H9 (cell line): ENCODE measurements at regions not wholly inside any gene's neighbourhood (a gene's known extent, or its start where the extent isn't known, plus 50 kb on each side); places are given as distances from the start of the nearest gene placed in this dataset.

ENCODE experiments used
- DNase-seq: peaks from one replicate; pipeline ENCODE4 v3.0.0-alpha.2; 2017
- H2AFZ ChIP-seq: one replicate; pipeline ENCODE4 v1.6.1; 2013; ENCODE audit warnings: mild to moderate bottlenecking, low read length, control low read depth, moderate library complexity
- H2AK5ac ChIP-seq: 2 replicates; pipeline ENCODE4 v1.6.1; 2013; ENCODE audit warnings: low read length, control low read depth, mixed read lengths; ENCODE audit not compliant: insufficient read length
- H2BK120ac ChIP-seq: one replicate; pipeline ENCODE4 v1.6.1; 2013; ENCODE audit warnings: low read depth, mild to moderate bottlenecking, low read length, control low read depth, inconsistent platforms; ENCODE audit not compliant: poor library complexity, severe bottlenecking
- H2BK12ac ChIP-seq: 2 replicates; pipeline ENCODE4 v1.6.1; 2013; ENCODE audit warnings: low read length, control low read depth, mixed read lengths, low read depth; ENCODE audit not compliant: insufficient read length
- H2BK15ac ChIP-seq: 2 replicates; pipeline ENCODE4 v1.6.1; 2013; ENCODE audit warnings: low read depth, low read length, control low read depth
- H2BK20ac ChIP-seq: one replicate; pipeline ENCODE4 v1.6.1; 2013; ENCODE audit warnings: low read depth, mild to moderate bottlenecking, low read length, control low read depth, inconsistent platforms; ENCODE audit not compliant: poor library complexity, severe bottlenecking
- H2BK5ac ChIP-seq: 2 replicates; pipeline ENCODE4 v1.6.1; 2013; ENCODE audit warnings: low read length, control low read depth, mixed read lengths; ENCODE audit not compliant: insufficient read length
- H3K14ac ChIP-seq: 2 replicates; pipeline ENCODE4 v1.6.1; 2013; ENCODE audit warnings: low read length, control low read depth; ENCODE audit not compliant: insufficient read depth
- H3K18ac ChIP-seq: 2 replicates; pipeline ENCODE4 v1.6.1; 2013; ENCODE audit warnings: low read depth, mild to moderate bottlenecking, mixed read lengths, low read length, control low read depth; ENCODE audit not compliant: insufficient read length
- H3K23ac ChIP-seq: 2 replicates; pipeline ENCODE4 v1.6.1; 2013; ENCODE audit warnings: low read length, control low read depth, mixed read lengths, low read depth; ENCODE audit not compliant: insufficient read length
- H3K23me2 ChIP-seq: 2 replicates; pipeline ENCODE4 v1.6.1; 2013; ENCODE audit warnings: low read depth, mild to moderate bottlenecking, mixed read lengths, low read length, control low read depth; ENCODE audit not compliant: insufficient read length, poor library complexity, severe bottlenecking
- H3K27ac ChIP-seq: 2 replicates; pipeline ENCODE4 v1.5.1; 2013; ENCODE audit warnings: low read length, control low read depth, mixed read lengths, low read depth; ENCODE audit not compliant: insufficient read length
- H3K27me3 ChIP-seq: 2 replicates; pipeline ENCODE4 v1.6.1; 2013; ENCODE audit warnings: low read length, control low read depth, inconsistent platforms; ENCODE audit not compliant: insufficient read depth
- H3K4ac ChIP-seq: 2 replicates; pipeline ENCODE4 v1.6.1; 2013; ENCODE audit warnings: low read depth, mild to moderate bottlenecking, control low read depth, inconsistent platforms, low read length, moderate library complexity
- H3K4me1 ChIP-seq: 2 replicates; pipeline ENCODE4 v1.6.1; 2013; ENCODE audit warnings: low read length, control low read depth, inconsistent platforms; ENCODE audit not compliant: insufficient read depth
- H3K4me2 ChIP-seq: 2 replicates; pipeline ENCODE4 v1.6.1; 2013; ENCODE audit warnings: low read length, control low read depth, mixed read lengths; ENCODE audit not compliant: insufficient read length, insufficient read depth
- H3K56ac ChIP-seq: 2 replicates; pipeline ENCODE4 v1.6.1; 2013; ENCODE audit warnings: low read depth, mild to moderate bottlenecking, mixed read lengths, low read length, control low read depth; ENCODE audit not compliant: insufficient read length
- H3K79me1 ChIP-seq: 2 replicates; pipeline ENCODE4 v1.6.1; 2013; ENCODE audit warnings: low read depth, mild to moderate bottlenecking, moderate library complexity, low read length, control low read depth, inconsistent platforms; ENCODE audit not compliant: insufficient read depth, poor library complexity, severe bottlenecking
- H3K79me2 ChIP-seq: 2 replicates; pipeline ENCODE4 v1.6.1; 2013; ENCODE audit warnings: low read length, control low read depth, inconsistent platforms; ENCODE audit not compliant: insufficient read depth
- H3K9ac ChIP-seq: 2 replicates; pipeline ENCODE4 v1.6.1; 2013; ENCODE audit warnings: low read length, control low read depth, mixed read lengths; ENCODE audit not compliant: insufficient read length; ENCODE audit errors: extremely low read depth
- H3K9me3 ChIP-seq: one replicate; pipeline ENCODE4 v1.6.1; 2013; ENCODE audit warnings: low read depth, low read length, inconsistent platforms; ENCODE audit not compliant: control insufficient read depth
- H3T11ph ChIP-seq: one replicate; pipeline ENCODE4 v1.6.1; 2013; ENCODE audit warnings: mild to moderate bottlenecking, low read length, control low read depth, inconsistent platforms
- H4K20me1 ChIP-seq: one replicate; pipeline ENCODE4 v1.6.1; 2013; ENCODE audit not compliant: control insufficient read depth, insufficient read length, insufficient read depth
- H4K5ac ChIP-seq: 2 replicates; pipeline ENCODE4 v1.6.1; 2013; ENCODE audit warnings: low read depth, mild to moderate bottlenecking, mixed read lengths, low read length, control low read depth; ENCODE audit not compliant: insufficient read length
- H4K8ac ChIP-seq: replicated peaks from 2 replicates; pipeline ENCODE4 v1.6.1; 2013; ENCODE audit warnings: low read length, control low read depth, mixed read lengths, low read depth; ENCODE audit not compliant: insufficient read length
- H4K91ac ChIP-seq: 2 replicates; pipeline ENCODE4 v1.6.1; 2013; ENCODE audit warnings: low read depth, mild to moderate bottlenecking, moderate library complexity, mixed read lengths, low read length, control low read depth; ENCODE audit not compliant: insufficient read length
- H3K27ac Mint-ChIP-seq, 3 experiments: 2 replicates in 2 of 3; 3 replicates in 1 of 3; pipeline ENCODE4 v1.8.0; 2020 to 2021; ENCODE audit warnings: mixed read lengths in 3 of 3, mild to moderate bottlenecking in 1 of 3, moderate library complexity in 1 of 3
- H3K27me3 Mint-ChIP-seq: 2 replicates; pipeline ENCODE4 v1.8.0; 2021; ENCODE audit warnings: low read depth, mild to moderate bottlenecking, moderate library complexity, mixed read lengths
- H3K36me3 Mint-ChIP-seq, 3 experiments: 2 replicates in 2 of 3; 3 replicates in 1 of 3; pipeline ENCODE4 v1.8.0; 2020 to 2021; ENCODE audit warnings: low read depth in 3 of 3, mixed read lengths in 3 of 3; ENCODE audit not compliant: insufficient read depth in 1 of 3
- H3K4me1 Mint-ChIP-seq, 2 experiments: 2 replicates each; pipeline ENCODE4 v1.8.0; 2020; ENCODE audit warnings: mixed read lengths in 2 of 2
- H3K4me3 Mint-ChIP-seq, 2 experiments: 2 replicates in 1 of 2; 3 replicates in 1 of 2; pipeline ENCODE4 v1.8.0; 2020 to 2021; ENCODE audit warnings: mild to moderate bottlenecking in 2 of 2, mixed read lengths in 2 of 2, moderate library complexity in 1 of 2
- H3K9me3 Mint-ChIP-seq, 2 experiments: 2 replicates in 1 of 2; 3 replicates in 1 of 2; pipeline ENCODE4 v1.8.0; 2020; ENCODE audit warnings: mild to moderate bottlenecking in 2 of 2, mixed read lengths in 2 of 2, moderate library complexity in 1 of 2
- WGBS: extraction: QIAGEN DNeasy Blood & Tissue Kit; methylation state at CpG from one replicate; pipeline ENCODE4 v1.1.7; 2013; ENCODE audit warnings: missing lambda C conversion rate, low lambda C conversion rate, mixed read lengths; ENCODE audit not compliant: insufficient read length; ENCODE audit errors: extremely low coverage; 5-methylcytosine and 5-hydroxymethylcytosine counted together
- TF ChIP-seq, protein P1 (sequence below): fragments of 200-600 bp; sonication (generic); conservative IDR thresholded peaks from 3 replicates; pipeline ENCODE4 v1.8.0; 2021; ENCODE audit warnings: antibody characterized with exemption, mild to moderate bottlenecking

DNA sequence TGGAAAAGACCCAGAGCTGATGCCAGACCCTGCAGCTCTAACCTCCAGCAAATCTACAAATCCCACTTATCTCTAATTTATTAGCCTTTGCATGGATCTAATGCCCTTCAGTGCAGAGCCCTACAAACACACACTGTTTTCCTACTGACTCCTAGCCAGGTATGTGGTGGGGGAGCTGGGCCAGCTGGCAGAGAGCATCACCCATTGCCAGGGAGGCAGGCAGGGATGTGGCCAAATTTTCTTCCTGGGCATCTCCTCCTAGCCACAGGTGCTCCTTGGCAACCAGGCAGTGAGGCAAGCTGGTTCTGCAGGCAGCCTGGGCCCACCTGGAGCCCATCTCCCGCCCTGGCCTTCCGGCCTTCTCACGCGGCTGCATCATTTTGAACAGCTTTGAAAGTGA, 55.9 kb upstream of the EMX2 start:
- Histone ChIP-seq H2AK5ac (no peak overlapping the region), H3K9ac (no peak overlapping the region), H3K79me2 (no peaks in the 10 kb centered on the region), H2BK120ac (no peak overlapping the region), H3T11ph (no peak overlapping the region), H2BK12ac (no peak overlapping the region), H3K4ac (no peak overlapping the region), H2BK20ac (no peak overlapping the region), H2BK5ac (no peak overlapping the region), H3K4me1 (no peaks in the 10 kb centered on the region), H3K27me3 (no peaks in the 10 kb centered on the region), H4K5ac (no peak overlapping the region), H3K4me2 (no peak overlapping the region), H4K8ac (no peak overlapping the region), H4K20me1 (no peaks in the 10 kb centered on the region), H2AFZ (no peak overlapping the region), H2BK15ac (no peak overlapping the region), H3K23ac (no peak overlapping the region), H3K79me1 (no peaks in the 10 kb centered on the region), H3K27ac (no peak overlapping the region), H3K56ac (no peak overlapping the region), H3K14ac (no peak overlapping the region), H3K9me3 (no peaks in the 10 kb centered on the region), H3K23me2 (no peaks in the 10 kb centered on the region), H4K91ac (no peak overlapping the region), H3K18ac (no peak overlapping the region)
- Mint-ChIP-seq H3K4me1 (peaks cover 2 to 8% of the 10 kb centered on the region in 2 experiments), H3K9me3 (no peaks in the 10 kb centered on the region), H3K27ac (no peak overlapping the region), H3K4me3 (no peak overlapping the region), H3K36me3 (no peaks in the 10 kb centered on the region), H3K27me3 (peaks cover 36% of the 10 kb centered on the region)
- TF ChIP-seq, protein P1, sequence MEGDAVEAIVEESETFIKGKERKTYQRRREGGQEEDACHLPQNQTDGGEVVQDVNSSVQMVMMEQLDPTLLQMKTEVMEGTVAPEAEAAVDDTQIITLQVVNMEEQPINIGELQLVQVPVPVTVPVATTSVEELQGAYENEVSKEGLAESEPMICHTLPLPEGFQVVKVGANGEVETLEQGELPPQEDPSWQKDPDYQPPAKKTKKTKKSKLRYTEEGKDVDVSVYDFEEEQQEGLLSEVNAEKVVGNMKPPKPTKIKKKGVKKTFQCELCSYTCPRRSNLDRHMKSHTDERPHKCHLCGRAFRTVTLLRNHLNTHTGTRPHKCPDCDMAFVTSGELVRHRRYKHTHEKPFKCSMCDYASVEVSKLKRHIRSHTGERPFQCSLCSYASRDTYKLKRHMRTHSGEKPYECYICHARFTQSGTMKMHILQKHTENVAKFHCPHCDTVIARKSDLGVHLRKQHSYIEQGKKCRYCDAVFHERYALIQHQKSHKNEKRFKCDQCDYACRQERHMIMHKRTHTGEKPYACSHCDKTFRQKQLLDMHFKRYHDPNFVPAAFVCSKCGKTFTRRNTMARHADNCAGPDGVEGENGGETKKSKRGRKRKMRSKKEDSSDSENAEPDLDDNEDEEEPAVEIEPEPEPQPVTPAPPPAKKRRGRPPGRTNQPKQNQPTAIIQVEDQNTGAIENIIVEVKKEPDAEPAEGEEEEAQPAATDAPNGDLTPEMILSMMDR: no peak
- no peak for DNase-seq
- no CpG with 5 or more reads among the region's 4 CpGs for WGBS
